Body of pancreas (tissue), 4 donors: ENCODE measurements at regions not wholly inside any gene's neighbourhood (a gene's known extent, or its start where the extent isn't known, plus 50 kb on each side); places are given as distances from the start of the nearest gene placed in this dataset.
"Not testable (repeated sequence)": the region's sequence is repeated elsewhere in the genome, so short reads cannot be mapped to it uniquely, and the experiment has no call there.

Source experiments
- CTCF ChIP-seq, 7 experiments: fragments of 450-650 bp in 4 of 7; fragments of 200-600 bp in 3 of 7; sonication (generic) in 3 of 7; IDR thresholded peaks; one replicate each; pipeline ENCODE4 v1.5.1; 2016 to 2019; ENCODE audit warnings: antibody characterized with exemption in 7 of 7
- POLR2A ChIP-seq, 3 donors: fragments of 450-650 bp; IDR thresholded peaks; one replicate each; pipeline ENCODE4 v1.6.1; 2016; ENCODE audit warnings: antibody characterized with exemption in 3 of 3, mild to moderate bottlenecking in 2 of 3

GRCh38 chr6:67686225-67686624, 948.9 kb upstream of the ADGRB3 start:
- TF ChIP-seq CTCF, POLR2A (IDR thresholded peaks at IDR 0.05): not testable (repeated sequence)
